Upper lobe of left lung (tissue), 6 donors: ENCODE measurements at regions not wholly inside any gene's neighbourhood (a gene's known extent, or its start where the extent isn't known, plus 50 kb on each side); places are given as distances from the start of the nearest gene placed in this dataset.

ENCODE experiments used
- ATAC-seq, 2 donors: fragments of 200-7000 bp; cut with Tn5 transposase; one replicate each; pipeline ENCODE4 v1.9.1; 2022; ENCODE audit warnings: mild to moderate bottlenecking in 2 of 2, moderate library complexity in 2 of 2; ENCODE audit not compliant: low FRiP score in 2 of 2
- DNase-seq, 2 donors: peaks; one replicate each; pipeline ENCODE4 v3.0.0-alpha.2; 2019 to 2020
- H3K27ac ChIP-seq, 4 donors: fragments of 200-600 bp; sonication (generic); one replicate each; pipeline ENCODE4 v1.5.1; 2016 to 2019
- H3K27me3 ChIP-seq, 4 donors: fragments of 200-600 bp; sonication (generic); one replicate each; pipeline ENCODE4 v1.5.1; 2017 to 2019
- H3K36me3 ChIP-seq, 4 donors: fragments of 200-600 bp; sonication (generic); one replicate each; pipeline ENCODE4 v1.5.1; 2016 to 2019
- H3K4me1 ChIP-seq, 4 donors: fragments of 200-600 bp; sonication (generic); one replicate each; pipeline ENCODE4 v1.5.1; 2018 to 2019
- H3K4me3 ChIP-seq, 4 donors: fragments of 200-600 bp; sonication (generic); one replicate each; pipeline ENCODE4 v1.5.1; 2017 to 2019; ENCODE audit warnings: mild to moderate bottlenecking in 2 of 4, moderate library complexity in 1 of 4
- H3K9me3 ChIP-seq, 4 donors: fragments of 200-600 bp; sonication (generic); one replicate each; pipeline ENCODE4 v1.5.1; 2018 to 2019
- EP300 ChIP-seq, 4 donors: sonication (generic); formaldehyde crosslinking; IDR thresholded peaks; one replicate each; pipeline ENCODE4 v1.5.1; 2017; ENCODE audit warnings: antibody characterized with exemption in 4 of 4, control low read depth in 2 of 4
- POLR2A ChIP-seq, 4 donors: fragments of 450-650 bp; IDR thresholded peaks; one replicate each; pipeline ENCODE4 v1.5.1; 2016 to 2017; ENCODE audit warnings: antibody characterized with exemption in 4 of 4, mild to moderate bottlenecking in 2 of 4
- POLR2AphosphoS5 ChIP-seq, 2 donors: sonication (generic); formaldehyde crosslinking; IDR thresholded peaks; one replicate each; pipeline ENCODE4 v1.5.1; 2017; ENCODE audit warnings: antibody characterized with exemption in 2 of 2
- WGBS, 2 donors: methylation state at CpG; one replicate each; pipeline ENCODE4 v1.1.5; 2017 to 2018; 5-methylcytosine and 5-hydroxymethylcytosine counted together
- TF ChIP-seq, protein P1 (sequence below), 6 experiments: fragments of 450-650 bp in 4 of 6; fragments of 200-600 bp in 2 of 6; sonication (generic) in 2 of 6; IDR thresholded peaks; one replicate each; pipeline ENCODE4 v1.5.1; 2016 to 2019; ENCODE audit warnings: antibody characterized with exemption in 6 of 6
- donor health status: DM: no; HTN: no; CAD: no; lungs with moderate emphysema.
- donor health status: DM: no; HTN: yes; CAD: no; lungs with severe emphysema.

DNA sequence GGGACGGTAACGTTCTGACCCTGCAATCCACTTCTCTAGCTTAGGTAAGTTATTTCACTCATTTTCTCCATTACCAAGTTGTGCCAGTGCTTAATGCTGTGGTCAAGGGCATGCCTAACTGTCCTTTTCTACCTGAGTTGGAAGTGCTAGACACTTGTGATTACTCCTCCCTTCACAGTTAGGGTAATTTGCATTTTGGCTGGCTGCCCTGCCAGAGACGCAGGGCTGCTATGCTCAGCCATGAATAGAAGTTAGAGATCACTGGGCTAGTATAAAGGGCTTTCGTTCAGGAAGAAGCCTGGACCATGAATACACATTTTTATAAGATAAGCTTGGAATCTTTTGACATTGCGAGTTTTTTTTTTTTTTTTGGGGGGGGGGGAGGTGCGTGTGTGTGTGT lies 633.2 kb upstream of the NEGR1 start:
- no peak for ATAC-seq
- DNase-seq, result no peak
- no peak overlapping the region for H3K27ac ChIP-seq
- no peaks in the 10 kb centered on the region for H3K9me3 ChIP-seq
- H3K36me3 ChIP-seq, result no peaks in the 10 kb centered on the region
- WGBS, 2 donors, result 34 to 38% methylated on average over 6 of the region's 6 CpGs
- H3K27me3 ChIP-seq, result no peaks in the 10 kb centered on the region
- no peak overlapping the region for H3K4me3 ChIP-seq
- no peak for TF ChIP-seq POLR2A (IDR thresholded peaks at IDR 0.05)
- TF ChIP-seq, protein P1, sequence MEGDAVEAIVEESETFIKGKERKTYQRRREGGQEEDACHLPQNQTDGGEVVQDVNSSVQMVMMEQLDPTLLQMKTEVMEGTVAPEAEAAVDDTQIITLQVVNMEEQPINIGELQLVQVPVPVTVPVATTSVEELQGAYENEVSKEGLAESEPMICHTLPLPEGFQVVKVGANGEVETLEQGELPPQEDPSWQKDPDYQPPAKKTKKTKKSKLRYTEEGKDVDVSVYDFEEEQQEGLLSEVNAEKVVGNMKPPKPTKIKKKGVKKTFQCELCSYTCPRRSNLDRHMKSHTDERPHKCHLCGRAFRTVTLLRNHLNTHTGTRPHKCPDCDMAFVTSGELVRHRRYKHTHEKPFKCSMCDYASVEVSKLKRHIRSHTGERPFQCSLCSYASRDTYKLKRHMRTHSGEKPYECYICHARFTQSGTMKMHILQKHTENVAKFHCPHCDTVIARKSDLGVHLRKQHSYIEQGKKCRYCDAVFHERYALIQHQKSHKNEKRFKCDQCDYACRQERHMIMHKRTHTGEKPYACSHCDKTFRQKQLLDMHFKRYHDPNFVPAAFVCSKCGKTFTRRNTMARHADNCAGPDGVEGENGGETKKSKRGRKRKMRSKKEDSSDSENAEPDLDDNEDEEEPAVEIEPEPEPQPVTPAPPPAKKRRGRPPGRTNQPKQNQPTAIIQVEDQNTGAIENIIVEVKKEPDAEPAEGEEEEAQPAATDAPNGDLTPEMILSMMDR (IDR thresholded peaks at IDR 0.05), result no peak
- TF ChIP-seq EP300 (IDR thresholded peaks at IDR 0.05), result no peak
- no peak for TF ChIP-seq POLR2AphosphoS5 (IDR thresholded peaks at IDR 0.05)
- no peaks in the 10 kb centered on the region for H3K4me1 ChIP-seq

- ATAC-seq (no peak), DNase-seq (no peak)
- Histone ChIP-seq H3K4me1 (no peaks in the 10 kb centered on the region), H3K9me3 (no peaks in the 10 kb centered on the region), H3K36me3 (no peaks in the 10 kb centered on the region), H3K4me3 (no peak overlapping the region), H3K27me3 (no peaks in the 10 kb centered on the region), H3K27ac (no peak overlapping the region)
- WGBS, 2 donors, result 42 to 56% methylated on average over 3 of the region's 3 CpGs
- TF ChIP-seq POLR2A (IDR thresholded peaks at IDR 0.05) (no peak), POLR2AphosphoS5 (IDR thresholded peaks at IDR 0.05) (no peak), EP300 (IDR thresholded peaks at IDR 0.05) (no peak)
- TF ChIP-seq, protein P1 (IDR thresholded peaks at IDR 0.05), result no peak
Measured at GRCh38 chr1:72911656-72912055, 629.3 kb upstream of the NEGR1 start.

GRCh38 chr1:72896256-72896655 lies 613.9 kb upstream of the NEGR1 start:
- no peak for DNase-seq
- TF ChIP-seq, protein P1 (IDR thresholded peaks at IDR 0.05), result no peak
- TF ChIP-seq POLR2A (IDR thresholded peaks at IDR 0.05) (no peak), EP300 (IDR thresholded peaks at IDR 0.05) (no peak), POLR2AphosphoS5 (IDR thresholded peaks at IDR 0.05) (no peak)
- H3K9me3 ChIP-seq, result no peaks in the 10 kb centered on the region
- no peaks in the 10 kb centered on the region for H3K27me3 ChIP-seq
- H3K4me3 ChIP-seq, result no peak overlapping the region
- no peak for ATAC-seq
- H3K36me3 ChIP-seq, result no peaks in the 10 kb centered on the region
- H3K4me1 ChIP-seq, result no peaks in the 10 kb centered on the region
- no peak overlapping the region for H3K27ac ChIP-seq

DNA sequence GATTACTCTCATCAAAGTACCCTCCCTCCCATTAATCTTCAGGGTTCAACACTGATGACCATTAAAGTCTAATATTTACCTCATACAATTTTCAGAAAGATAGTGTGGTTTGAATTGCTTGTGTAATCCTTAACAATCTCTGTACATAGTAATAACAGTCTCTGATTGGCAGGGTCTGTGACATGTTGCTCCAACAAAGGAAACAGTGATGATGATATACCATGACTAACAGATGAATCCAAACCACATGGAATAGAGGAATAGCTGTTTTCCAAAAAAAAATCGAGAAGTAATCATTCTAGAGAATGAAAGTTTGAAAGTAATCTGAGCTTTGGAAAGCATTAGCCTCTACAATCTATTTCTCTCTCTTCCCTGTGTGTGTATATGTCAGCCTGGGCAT lies 610.1 kb upstream of the NEGR1 start:
- H3K27ac ChIP-seq, result no peak overlapping the region
- no peaks in the 10 kb centered on the region for H3K36me3 ChIP-seq
- TF ChIP-seq EP300 (IDR thresholded peaks at IDR 0.05) (no peak), POLR2A (IDR thresholded peaks at IDR 0.05) (no peak), POLR2AphosphoS5 (IDR thresholded peaks at IDR 0.05) (no peak)
- TF ChIP-seq, protein P1 (IDR thresholded peaks at IDR 0.05), result no peak
- no peaks in the 10 kb centered on the region for H3K9me3 ChIP-seq
- WGBS, 2 donors, result 44 to 46% methylated on average over 1 of the region's 1 CpG
- ATAC-seq (no peak), DNase-seq (no peak)
- H3K4me1 ChIP-seq, result no peaks in the 10 kb centered on the region
- no peak overlapping the region for H3K4me3 ChIP-seq
- no peaks in the 10 kb centered on the region for H3K27me3 ChIP-seq

DNA sequence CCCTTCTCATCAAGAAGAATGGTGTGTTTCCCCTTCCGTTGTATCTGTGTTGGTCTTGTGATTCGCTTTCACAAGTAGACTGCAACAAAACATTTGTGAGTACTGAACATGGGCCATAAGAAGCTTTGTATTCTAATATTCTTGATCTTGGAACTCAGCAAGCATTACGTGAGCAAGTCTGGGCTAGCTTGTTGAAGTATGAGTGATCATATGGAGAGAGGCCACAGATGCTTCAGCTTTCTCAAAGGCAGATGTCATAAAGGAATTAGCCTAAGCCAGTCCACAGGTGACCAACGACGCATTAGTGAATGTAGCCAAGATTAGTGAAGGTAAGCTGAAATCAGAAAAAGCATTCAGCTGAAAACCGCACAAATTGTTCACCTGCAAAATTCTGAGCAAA lies 609.6 kb upstream of the NEGR1 start:
- Histone ChIP-seq H3K4me3 (no peak overlapping the region), H3K36me3 (no peaks in the 10 kb centered on the region), H3K27ac (no peak overlapping the region), H3K4me1 (no peaks in the 10 kb centered on the region), H3K27me3 (no peaks in the 10 kb centered on the region), H3K9me3 (no peaks in the 10 kb centered on the region)
- TF ChIP-seq, protein P1 (IDR thresholded peaks at IDR 0.05), result no peak
- TF ChIP-seq POLR2AphosphoS5 (IDR thresholded peaks at IDR 0.05) (no peak), POLR2A (IDR thresholded peaks at IDR 0.05) (no peak), EP300 (IDR thresholded peaks at IDR 0.05) (no peak)
- DNase-seq, result no peak
- 88 to 92% methylated on average over 6 of the region's 6 CpGs for WGBS, 2 donors
- no peak for ATAC-seq
